Endothelial cell of umbilical vein (primary cell): ENCODE measurements at regions not wholly inside any gene's neighbourhood (a gene's known extent, or its start where the extent isn't known, plus 50 kb on each side); places are given as distances from the start of the nearest gene placed in this dataset.
"Not testable (repeated sequence)": the region's sequence is repeated elsewhere in the genome, so short reads cannot be mapped to it uniquely, and the experiment has no call there.

Source experiments
- EZH2 ChIP-seq: IDR thresholded peaks from 2 replicates; pipeline ENCODE4 v1.6.1; 2012; ENCODE audit warnings: borderline replicate concordance, low read depth, mild to moderate bottlenecking, moderate library complexity, low read length, inconsistent platforms; ENCODE audit not compliant: severe bottlenecking
- GATA2 ChIP-seq: IDR thresholded peaks from 2 replicates; pipeline ENCODE4 v1.7.0; 2011; ENCODE audit warnings: low read depth, mild to moderate bottlenecking, moderate library complexity, mixed read lengths, low read length; ENCODE audit not compliant: insufficient read length, insufficient read depth
- JUN ChIP-seq: IDR thresholded peaks from 2 replicates; pipeline ENCODE4 v1.6.1; 2011; ENCODE audit warnings: borderline replicate concordance, low read depth; ENCODE audit not compliant: insufficient read length, insufficient read depth
- MYC ChIP-seq: IDR thresholded peaks from one replicate; pipeline ENCODE4 v1.6.1; 2011; ENCODE audit warnings: mild to moderate bottlenecking, low read depth, low read length
- POLR2A ChIP-seq: IDR thresholded peaks from 2 replicates; pipeline ENCODE4 v1.6.1; 2012; ENCODE audit warnings: low read depth, mild to moderate bottlenecking, control low read depth, low read length
- POLR2AphosphoS5 ChIP-seq: IDR thresholded peaks from 2 replicates; pipeline ENCODE4 v1.6.1; 2012; ENCODE audit warnings: low read depth, mild to moderate bottlenecking, control low read depth, low read length, moderate library complexity; ENCODE audit not compliant: insufficient read depth
- TF ChIP-seq, protein P1 (sequence below): IDR thresholded peaks from 2 replicates; pipeline ENCODE4 v1.6.1; 2011; ENCODE audit not compliant: insufficient read depth, insufficient read length
- TF ChIP-seq, protein P2 (sequence below), 2 donors: IDR thresholded peaks; 1 replicate in 1 of 2; 2 replicates in 1 of 2; pipeline ENCODE4 v1.5.1; 2011; ENCODE audit warnings: low read length in 2 of 2, mild to moderate bottlenecking in 2 of 2, moderate library complexity in 2 of 2, control low read depth in 1 of 2, inconsistent platforms in 1 of 2, low read depth in 1 of 2; ENCODE audit not compliant: insufficient read depth in 1 of 2; ENCODE audit errors: extremely low read depth in 1 of 2

DNA sequence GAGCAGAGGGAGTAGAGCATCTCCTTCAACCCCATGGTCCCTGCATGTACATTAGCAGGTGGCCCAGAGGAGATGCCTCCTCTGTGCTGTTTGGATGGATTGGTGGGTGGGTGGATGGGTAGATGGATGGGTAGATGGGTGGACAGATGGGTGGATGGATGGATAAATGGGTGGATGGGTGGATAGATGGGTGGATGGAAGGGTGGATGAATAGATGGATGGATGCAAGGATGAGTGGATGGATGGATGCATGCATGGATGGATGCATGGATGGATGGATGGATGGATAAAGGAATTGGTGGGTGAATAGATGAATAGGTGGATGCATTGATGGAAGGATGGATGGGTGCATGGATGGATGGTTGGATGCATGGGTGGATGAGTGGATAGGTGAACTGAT is 136.5 kb downstream of the NPIPB11 start:
- TF ChIP-seq, protein P1, sequence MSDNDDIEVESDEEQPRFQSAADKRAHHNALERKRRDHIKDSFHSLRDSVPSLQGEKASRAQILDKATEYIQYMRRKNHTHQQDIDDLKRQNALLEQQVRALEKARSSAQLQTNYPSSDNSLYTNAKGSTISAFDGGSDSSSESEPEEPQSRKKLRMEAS = not testable (repeated sequence)
- TF ChIP-seq, protein P2, sequence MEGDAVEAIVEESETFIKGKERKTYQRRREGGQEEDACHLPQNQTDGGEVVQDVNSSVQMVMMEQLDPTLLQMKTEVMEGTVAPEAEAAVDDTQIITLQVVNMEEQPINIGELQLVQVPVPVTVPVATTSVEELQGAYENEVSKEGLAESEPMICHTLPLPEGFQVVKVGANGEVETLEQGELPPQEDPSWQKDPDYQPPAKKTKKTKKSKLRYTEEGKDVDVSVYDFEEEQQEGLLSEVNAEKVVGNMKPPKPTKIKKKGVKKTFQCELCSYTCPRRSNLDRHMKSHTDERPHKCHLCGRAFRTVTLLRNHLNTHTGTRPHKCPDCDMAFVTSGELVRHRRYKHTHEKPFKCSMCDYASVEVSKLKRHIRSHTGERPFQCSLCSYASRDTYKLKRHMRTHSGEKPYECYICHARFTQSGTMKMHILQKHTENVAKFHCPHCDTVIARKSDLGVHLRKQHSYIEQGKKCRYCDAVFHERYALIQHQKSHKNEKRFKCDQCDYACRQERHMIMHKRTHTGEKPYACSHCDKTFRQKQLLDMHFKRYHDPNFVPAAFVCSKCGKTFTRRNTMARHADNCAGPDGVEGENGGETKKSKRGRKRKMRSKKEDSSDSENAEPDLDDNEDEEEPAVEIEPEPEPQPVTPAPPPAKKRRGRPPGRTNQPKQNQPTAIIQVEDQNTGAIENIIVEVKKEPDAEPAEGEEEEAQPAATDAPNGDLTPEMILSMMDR (IDR thresholded peaks at IDR 0.05; ENCODE audit: extremely low read depth in 1 of 2, insufficient read depth in 1 of 2, low read depth in 1 of 2, low read length in 2 of 2) = not testable (repeated sequence)
- TF ChIP-seq JUN, EZH2, POLR2A, POLR2AphosphoS5, MYC, GATA2: not testable (repeated sequence)
